ENCODE measurements at regions not wholly inside any gene's neighbourhood (a gene's known extent, or its start where the extent isn't known, plus 50 kb on each side); places are given as distances from the start of the nearest gene placed in this dataset.

DNA sequence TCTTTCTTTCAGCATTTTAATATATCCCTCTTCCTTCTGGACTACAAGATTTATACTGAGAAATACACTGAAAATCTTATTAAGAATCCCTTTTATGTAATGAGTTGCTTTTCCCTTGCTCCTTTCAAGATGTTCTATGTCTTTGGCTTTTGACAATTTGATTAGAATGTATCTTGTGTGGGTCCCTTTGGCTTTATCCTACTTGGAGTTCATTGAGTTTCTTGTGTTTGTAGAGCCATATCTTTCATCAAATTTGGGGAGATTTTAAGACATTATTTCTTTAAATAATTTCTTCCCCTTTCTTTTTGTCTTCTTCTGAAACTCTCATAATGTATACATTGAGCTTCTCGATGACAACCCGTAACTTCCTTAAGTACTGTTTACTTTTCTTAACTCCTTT lies 739.9 kb upstream of the AMOT start (continued):
- no peak for TF ChIP-seq ZNF609 (CRISPR knock-in tag; IDR thresholded peaks at IDR 0.05; ENCODE audit: borderline replicate concordance)

- TF ChIP-seq MEF2A (IDR thresholded peaks at IDR 0.05; ENCODE audit: control insufficient read depth, low read depth, low read length) (no peak), RFX7 (CRISPR knock-in tag; IDR thresholded peaks at IDR 0.05) (no peak), ZNF79 (CRISPR knock-in tag; IDR thresholded peaks at IDR 0.05; ENCODE audit: low read depth) (no peak), ZBTB34 (CRISPR knock-in tag; IDR thresholded peaks at IDR 0.05) (no peak)
- Histone ChIP-seq H3K9me3 (replicated peaks; ENCODE audit: control insufficient read depth, insufficient read depth, low read depth, low read length) (no peaks in the 10 kb centered on the region), H3K27me3 (ENCODE audit: control insufficient read depth in 2 of 2, insufficient read depth in 2 of 2, low read length in 2 of 2) (no peaks in the 10 kb centered on the region), H3K79me2 (ENCODE audit: control insufficient read depth, insufficient read depth, low read length) (no peaks in the 10 kb centered on the region), H2AFZ (ENCODE audit: low read depth, low read length) (no peak overlapping the region), H4K20me1 (replicated peaks; ENCODE audit: control insufficient read depth, insufficient read depth, low read length) (no peaks in the 10 kb centered on the region), H3K4me2 (ENCODE audit: insufficient read depth, low read length) (no peak overlapping the region), H3K36me3 (ENCODE audit: control insufficient read depth, insufficient read depth, low read length) (no peaks in the 10 kb centered on the region), H3K4me1 (replicated peaks in 1 of 2; ENCODE audit: control insufficient read depth in 2 of 2, insufficient read depth in 2 of 2, low read length in 2 of 2) (no peaks in the 10 kb centered on the region), H3K9me1 (ENCODE audit: control insufficient read depth, insufficient read depth, low read length) (no peaks in the 10 kb centered on the region), H3K27ac (ENCODE audit: extremely low read depth, low read depth, low read length) (no peak overlapping the region), H3K4me3 (no peak overlapping the region), H3K9ac (ENCODE audit: insufficient read depth in 1 of 2, low read depth in 2 of 2, low read length in 2 of 2) (no peak overlapping the region)
- intact Hi-C loops (cut with micrococcal nuclease) = no loop called here
- CTCF ChIA-PET (ENCODE audit: low intra/inter-chr PET ratio) = no interaction called here
- no peak for FAIRE-seq
- WGBS (ENCODE audit: insufficient coverage, low coverage, missing lambda C conversion rate) = 0% methylated on average over 1 of the region's 1 CpG
- in situ Hi-C loops (cut with MboI) = no loop called here
- no peak for ATAC-seq
- no peak for DNase-seq (ENCODE audit: extremely low read depth in 1 of 4, low spot score in 3 of 4)
- no TSS peak for BruUV-seq (replicated peaks)
- POLR2A ChIA-PET = no interaction called here
Observed at GRCh38 chrX:113558576-113558975, 717.9 kb upstream of the AMOT start.

All from K562 (cell line).